Coronary artery (tissue), 2 donors: ENCODE measurements at regions not wholly inside any gene's neighbourhood (a gene's known extent, or its start where the extent isn't known, plus 50 kb on each side); places are given as distances from the start of the nearest gene placed in this dataset.

Experiments
- DNase-seq: peaks from one replicate; pipeline ENCODE4 v3.0.0-alpha.2; 2017; ENCODE audit warnings: low spot score
- H3K27ac ChIP-seq, 2 donors: fragments of 200-600 bp; sonication (generic); one replicate each; pipeline ENCODE4 v1.5.1; 2016 to 2019
- H3K4me3 ChIP-seq: fragments of 200-600 bp; sonication (generic); 2 replicates; pipeline ENCODE4 v1.5.1; 2016; ENCODE audit warnings: mild to moderate bottlenecking, moderate library complexity
- CTCF ChIP-seq: fragments of 200-600 bp; sonication (generic); IDR thresholded peaks from one replicate; pipeline ENCODE4 v1.5.1; 2019; ENCODE audit warnings: antibody characterized with exemption

GRCh38 chr5:117788596-117788995 lies 1199.8 kb downstream of the DTWD2 start:
- no peak overlapping the region for H3K4me3 ChIP-seq
- no peak for TF ChIP-seq CTCF
- H3K27ac ChIP-seq = no peak overlapping the region
- DNase-seq = no peak

- no peak overlapping the region for H3K4me3 ChIP-seq
- H3K27ac ChIP-seq = no peak overlapping the region
- no peak for TF ChIP-seq CTCF
- no peak for DNase-seq
Measured at GRCh38 chr5:117779171-117779570, 1204.5 kb upstream of the SEMA6A start.

GRCh38 chr5:117776977-117777376 lies 1202.4 kb upstream of the SEMA6A start:
- no peak for TF ChIP-seq CTCF
- Histone ChIP-seq H3K27ac (no peak overlapping the region), H3K4me3 (no peak overlapping the region)
- no peak for DNase-seq

- TF ChIP-seq CTCF = no peak
- H3K27ac ChIP-seq = no peak overlapping the region
- no peak overlapping the region for H3K4me3 ChIP-seq
- no peak for DNase-seq
Measured at GRCh38 chr5:117769877-117770276, 1195.3 kb upstream of the SEMA6A start.

GRCh38 chr5:117763271-117763670 lies 1188.6 kb upstream of the SEMA6A start:
- DNase-seq = no peak
- TF ChIP-seq CTCF = no peak
- Histone ChIP-seq H3K4me3 (no peak overlapping the region), H3K27ac (no peak overlapping the region)

- DNase-seq = no peak
- no peak overlapping the region for H3K4me3 ChIP-seq
- no peak for TF ChIP-seq CTCF
- no peak overlapping the region for H3K27ac ChIP-seq
Measured at GRCh38 chr5:117761186-117761585, 1186.6 kb upstream of the SEMA6A start.

- no peak overlapping the region for H3K27ac ChIP-seq
- TF ChIP-seq CTCF = no peak
- no peak for DNase-seq
Measured at GRCh38 chr5:117759849-117760499, 1185.4 kb upstream of the SEMA6A start.

More at GRCh38 chr5:117759849-117760499, 1185.4 kb upstream of the SEMA6A start:
- no peak overlapping the region for H3K4me3 ChIP-seq
